GM12874 (cell line): ENCODE measurements at regions not wholly inside any gene's neighbourhood (a gene's known extent, or its start where the extent isn't known, plus 50 kb on each side); places are given as distances from the start of the nearest gene placed in this dataset.

Experiments
- TF ChIP-seq, protein P1 (sequence below): IDR thresholded peaks from 2 replicates; pipeline ENCODE4 v1.5.1; 2011; ENCODE audit warnings: low read depth, mild to moderate bottlenecking, control low read depth, low read length, moderate library complexity; ENCODE audit not compliant: insufficient read depth

DNA sequence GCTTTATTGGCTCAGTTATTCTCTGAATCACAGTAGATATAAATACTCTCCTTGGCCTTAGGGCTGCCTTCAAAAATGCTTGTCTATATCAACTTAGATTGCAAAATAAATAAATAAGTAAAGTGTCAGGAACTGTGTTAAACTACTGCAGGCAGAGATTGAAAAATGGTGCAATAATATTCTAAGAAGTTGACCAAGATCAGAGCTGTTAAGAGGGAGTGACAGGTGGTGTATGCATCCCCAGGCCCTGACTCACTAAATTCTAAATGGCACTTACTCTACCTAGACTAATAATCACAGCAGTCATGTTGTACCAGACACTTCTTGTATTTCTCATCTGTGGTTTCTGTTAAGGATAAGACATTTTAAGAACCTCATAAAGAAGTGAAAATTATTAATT lies 235.1 kb upstream of the SPOCK3 start:
- TF ChIP-seq, protein P1, sequence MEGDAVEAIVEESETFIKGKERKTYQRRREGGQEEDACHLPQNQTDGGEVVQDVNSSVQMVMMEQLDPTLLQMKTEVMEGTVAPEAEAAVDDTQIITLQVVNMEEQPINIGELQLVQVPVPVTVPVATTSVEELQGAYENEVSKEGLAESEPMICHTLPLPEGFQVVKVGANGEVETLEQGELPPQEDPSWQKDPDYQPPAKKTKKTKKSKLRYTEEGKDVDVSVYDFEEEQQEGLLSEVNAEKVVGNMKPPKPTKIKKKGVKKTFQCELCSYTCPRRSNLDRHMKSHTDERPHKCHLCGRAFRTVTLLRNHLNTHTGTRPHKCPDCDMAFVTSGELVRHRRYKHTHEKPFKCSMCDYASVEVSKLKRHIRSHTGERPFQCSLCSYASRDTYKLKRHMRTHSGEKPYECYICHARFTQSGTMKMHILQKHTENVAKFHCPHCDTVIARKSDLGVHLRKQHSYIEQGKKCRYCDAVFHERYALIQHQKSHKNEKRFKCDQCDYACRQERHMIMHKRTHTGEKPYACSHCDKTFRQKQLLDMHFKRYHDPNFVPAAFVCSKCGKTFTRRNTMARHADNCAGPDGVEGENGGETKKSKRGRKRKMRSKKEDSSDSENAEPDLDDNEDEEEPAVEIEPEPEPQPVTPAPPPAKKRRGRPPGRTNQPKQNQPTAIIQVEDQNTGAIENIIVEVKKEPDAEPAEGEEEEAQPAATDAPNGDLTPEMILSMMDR: no peak

DNA sequence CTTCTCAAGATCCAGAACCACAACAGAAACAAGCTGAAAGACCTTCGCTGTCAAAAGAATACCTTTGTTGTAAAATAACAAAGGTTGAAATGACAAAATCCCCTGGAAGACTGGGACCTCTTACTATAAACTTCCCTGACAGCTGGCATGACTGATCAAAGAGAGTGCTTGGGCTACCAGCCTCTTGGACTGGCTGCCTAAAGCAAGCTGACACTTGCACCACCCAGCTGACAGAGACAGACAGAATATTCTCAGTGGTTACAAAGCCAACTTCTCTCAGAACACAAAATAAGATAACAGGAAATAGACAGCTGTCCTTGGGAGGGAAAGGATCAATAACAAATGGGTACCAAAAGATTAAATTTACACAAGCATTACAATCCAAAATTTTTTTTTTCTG lies 241.7 kb upstream of the SPOCK3 start:
- TF ChIP-seq, protein P1: no peak

DNA sequence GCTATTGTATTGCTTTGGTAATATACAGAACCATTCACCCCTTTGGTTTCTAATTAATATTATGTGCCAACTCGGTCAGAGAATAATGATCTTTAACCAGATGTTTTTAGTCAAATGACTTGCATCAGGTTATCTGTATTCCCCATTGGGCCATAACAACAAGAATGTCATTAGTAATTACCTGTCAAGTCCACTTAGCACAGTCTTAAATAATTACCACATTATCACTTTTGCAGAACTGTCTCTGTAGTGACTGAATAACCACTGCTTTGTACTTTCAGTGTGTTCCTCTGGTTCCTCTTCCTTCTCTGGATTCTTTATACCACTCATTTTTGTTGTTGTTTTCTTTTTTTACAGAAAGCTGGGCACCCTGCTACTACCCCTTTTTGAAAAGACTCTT lies 257.7 kb upstream of the SPOCK3 start:
- TF ChIP-seq, protein P1: no peak

DNA sequence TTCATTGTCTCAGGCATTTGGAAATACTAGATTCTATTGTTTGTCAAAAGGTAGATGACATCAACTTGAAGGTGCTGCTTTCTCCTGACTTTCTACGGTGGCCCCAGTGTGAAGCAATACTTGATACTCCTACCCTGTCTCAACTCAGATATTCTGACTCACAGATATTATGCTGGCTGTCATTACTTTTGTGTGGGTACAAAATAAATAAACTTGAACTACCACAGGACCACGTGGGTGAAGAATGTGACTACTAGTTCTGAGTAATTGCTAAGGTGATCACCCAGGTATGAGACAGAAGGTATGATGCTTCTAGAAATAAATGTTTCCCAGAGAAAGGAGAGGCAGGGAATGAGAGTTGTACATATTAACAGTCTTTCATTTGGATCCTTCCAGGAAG lies 275.3 kb upstream of the SPOCK3 start:
- TF ChIP-seq, protein P1: no peak

DNA sequence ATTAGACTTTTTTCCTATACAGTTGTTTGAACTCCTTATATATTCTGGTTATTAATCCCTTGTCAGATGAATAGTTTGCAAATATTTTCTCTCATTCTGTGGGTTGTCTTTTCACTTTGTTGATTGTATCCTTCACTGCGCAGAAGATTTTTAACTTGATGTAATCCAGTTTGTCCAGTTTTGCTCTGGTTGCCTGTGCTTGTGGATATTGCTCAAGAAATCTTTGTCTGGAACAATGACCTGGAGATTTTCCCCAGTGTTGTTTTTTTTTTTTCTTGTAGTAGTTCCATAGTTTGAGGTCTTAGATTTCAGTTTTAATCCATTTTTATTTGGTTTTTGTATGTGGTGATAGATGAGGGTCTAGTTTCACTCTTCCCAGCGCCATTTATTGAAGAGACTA lies 289.8 kb upstream of the SPOCK3 start:
- TF ChIP-seq, protein P1: no peak

DNA sequence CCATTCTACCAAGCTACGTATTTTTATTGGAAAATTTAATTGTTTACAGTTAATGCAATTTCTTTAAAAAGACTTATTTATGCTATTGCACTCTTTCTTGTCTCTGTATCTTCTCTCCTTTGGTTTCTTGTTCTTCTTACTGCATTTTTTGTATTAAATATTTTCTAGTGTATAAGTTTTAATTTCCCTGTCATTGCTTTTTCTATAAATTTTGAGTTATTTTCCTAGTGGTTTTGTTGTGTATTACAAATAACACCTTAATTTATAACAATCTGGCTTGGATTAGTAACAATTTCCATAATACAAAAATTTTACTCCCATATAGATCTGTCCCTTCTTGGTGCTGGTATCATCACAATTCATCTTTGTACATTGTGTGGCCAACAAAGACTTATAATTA lies 303.5 kb upstream of the SPOCK3 start:
- TF ChIP-seq, protein P1: no peak

DNA sequence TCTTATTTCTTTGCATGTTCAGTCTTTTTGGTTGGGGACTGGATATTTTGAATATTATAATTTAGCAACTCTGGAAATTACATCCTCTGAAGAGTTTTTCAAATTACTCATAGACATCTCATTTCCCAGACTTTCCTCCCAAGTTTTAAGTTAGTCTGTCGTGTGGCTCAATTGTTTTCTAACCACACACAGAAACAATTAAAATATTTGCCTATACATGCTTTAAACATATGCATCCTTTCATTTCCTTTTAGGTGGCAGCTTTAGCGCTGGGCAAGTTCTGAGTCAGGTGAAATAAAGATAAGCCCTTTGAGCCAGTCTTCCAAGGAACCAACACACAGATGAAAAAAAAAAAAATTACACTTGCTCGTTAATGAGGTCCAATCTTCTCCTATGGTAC lies 307.0 kb upstream of the SPOCK3 start:
- TF ChIP-seq, protein P1: no peak

DNA sequence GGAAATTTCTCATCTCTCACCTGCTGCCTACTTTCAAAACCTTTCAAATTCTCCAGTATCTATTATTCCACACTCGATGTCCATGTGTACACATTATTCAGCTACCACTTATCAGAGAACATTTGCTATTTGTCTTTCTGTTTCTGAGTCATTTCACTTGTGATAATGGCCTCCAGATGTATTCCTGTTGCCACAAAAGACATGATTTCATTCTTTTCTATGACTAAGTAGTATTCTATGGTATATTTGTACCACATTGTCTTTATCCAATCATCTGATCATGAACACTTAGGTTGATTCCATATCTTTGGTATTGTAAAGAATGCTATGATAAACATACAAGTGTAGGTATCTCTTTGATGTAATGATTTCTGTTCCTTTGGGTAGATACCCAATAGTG lies 310.1 kb upstream of the SPOCK3 start:
- TF ChIP-seq, protein P1: no peak
